ENCODE measurements at regions not wholly inside any gene's neighbourhood (a gene's known extent, or its start where the extent isn't known, plus 50 kb on each side); places are given as distances from the start of the nearest gene placed in this dataset.

GRCh38 chr12:24133384-24133783, 183.9 kb upstream of the SOX5 start:
- TF ChIP-seq, protein P1, sequence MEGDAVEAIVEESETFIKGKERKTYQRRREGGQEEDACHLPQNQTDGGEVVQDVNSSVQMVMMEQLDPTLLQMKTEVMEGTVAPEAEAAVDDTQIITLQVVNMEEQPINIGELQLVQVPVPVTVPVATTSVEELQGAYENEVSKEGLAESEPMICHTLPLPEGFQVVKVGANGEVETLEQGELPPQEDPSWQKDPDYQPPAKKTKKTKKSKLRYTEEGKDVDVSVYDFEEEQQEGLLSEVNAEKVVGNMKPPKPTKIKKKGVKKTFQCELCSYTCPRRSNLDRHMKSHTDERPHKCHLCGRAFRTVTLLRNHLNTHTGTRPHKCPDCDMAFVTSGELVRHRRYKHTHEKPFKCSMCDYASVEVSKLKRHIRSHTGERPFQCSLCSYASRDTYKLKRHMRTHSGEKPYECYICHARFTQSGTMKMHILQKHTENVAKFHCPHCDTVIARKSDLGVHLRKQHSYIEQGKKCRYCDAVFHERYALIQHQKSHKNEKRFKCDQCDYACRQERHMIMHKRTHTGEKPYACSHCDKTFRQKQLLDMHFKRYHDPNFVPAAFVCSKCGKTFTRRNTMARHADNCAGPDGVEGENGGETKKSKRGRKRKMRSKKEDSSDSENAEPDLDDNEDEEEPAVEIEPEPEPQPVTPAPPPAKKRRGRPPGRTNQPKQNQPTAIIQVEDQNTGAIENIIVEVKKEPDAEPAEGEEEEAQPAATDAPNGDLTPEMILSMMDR (conservative IDR thresholded peaks at IDR 0.05): no peak
- no peak overlapping the region for H3K27ac ChIP-seq

DNA sequence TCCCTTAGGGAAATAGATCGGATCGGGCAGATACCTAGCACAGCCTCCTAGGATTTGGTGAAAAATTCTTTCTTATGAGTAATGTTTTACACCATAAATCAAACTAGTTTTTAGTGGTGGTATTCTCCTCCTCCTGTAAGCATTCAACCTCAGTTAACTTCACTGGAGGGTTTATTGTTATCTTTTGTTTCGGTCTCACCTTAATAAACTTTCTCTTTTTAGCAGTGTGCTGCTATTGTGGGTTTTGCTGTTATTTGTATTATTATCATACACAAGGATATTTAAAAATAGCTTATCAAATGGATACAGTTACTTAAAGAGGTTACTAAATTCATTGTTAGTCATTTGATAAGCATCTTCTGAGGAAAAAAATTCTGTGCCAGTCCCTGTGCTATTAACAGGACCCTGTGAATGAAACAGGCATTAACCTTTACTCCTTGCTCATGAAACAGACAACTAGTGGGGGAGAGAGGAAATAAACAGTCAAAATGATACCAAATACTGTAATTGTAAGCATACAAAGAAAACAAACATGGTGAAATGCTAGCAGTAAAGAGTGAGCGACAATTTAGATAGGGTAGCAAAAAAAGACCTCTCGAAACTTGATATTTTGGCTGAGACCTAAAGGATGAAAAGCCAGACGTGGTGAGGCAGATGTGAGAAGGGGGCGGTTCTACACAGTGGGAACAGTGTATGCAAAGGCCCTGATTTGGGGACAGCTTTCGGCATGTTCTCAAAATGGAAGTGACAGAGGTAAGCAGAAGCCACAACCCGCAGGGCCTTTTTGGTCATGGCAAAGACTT, 178.7 kb upstream of the SOX5 start:
- H3K27ac ChIP-seq: no peak overlapping the region
- TF ChIP-seq, protein P1 (conservative IDR thresholded peaks at IDR 0.05): no peak

- TF ChIP-seq, protein P1 (conservative IDR thresholded peaks at IDR 0.05): no peak
- H3K27ac ChIP-seq: no peak overlapping the region
Observed at GRCh38 chr12:24125280-24125679, 175.8 kb upstream of the SOX5 start.

GRCh38 chr12:24121911-24122310, 172.4 kb upstream of the SOX5 start:
- H3K27ac ChIP-seq: no peak overlapping the region
- TF ChIP-seq, protein P1 (conservative IDR thresholded peaks at IDR 0.05): no peak

GRCh38 chr12:24118668-24119067, 169.2 kb upstream of the SOX5 start:
- no peak overlapping the region for H3K27ac ChIP-seq
- TF ChIP-seq, protein P1 (conservative IDR thresholded peaks at IDR 0.05): no peak

DNA sequence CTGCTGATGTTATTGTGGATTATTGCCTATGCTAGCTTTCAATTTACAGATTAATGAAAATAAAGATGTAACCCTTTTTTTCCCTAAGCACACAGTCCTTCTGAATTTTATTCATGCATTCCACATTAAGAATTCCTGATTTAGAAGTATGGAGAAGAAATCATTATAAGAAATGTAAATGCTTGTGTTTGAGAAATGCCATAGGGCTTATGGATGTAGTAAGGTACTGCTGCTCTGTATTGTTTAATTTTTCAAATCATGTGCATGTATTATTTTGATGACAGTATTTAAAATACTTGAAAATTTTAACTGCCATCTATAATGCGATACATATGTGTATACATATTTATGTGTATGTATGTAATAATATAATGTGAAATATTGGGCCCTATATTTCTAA, 167.1 kb upstream of the SOX5 start:
- no peak overlapping the region for H3K27ac ChIP-seq
- TF ChIP-seq, protein P1 (conservative IDR thresholded peaks at IDR 0.05): no peak

GRCh38 chr12:24113701-24114100, 164.2 kb upstream of the SOX5 start:
- H3K27ac ChIP-seq: no peak overlapping the region
- TF ChIP-seq, protein P1 (conservative IDR thresholded peaks at IDR 0.05): no peak

All from VCaP (cell line).